ENCODE measurements at regions not wholly inside any gene's neighbourhood (a gene's known extent, or its start where the extent isn't known, plus 50 kb on each side); places are given as distances from the start of the nearest gene placed in this dataset.

- no peaks in the 10 kb centered on the region for H3K79me2 ChIP-seq (ENCODE audit: control insufficient read depth in 1 of 2, insufficient read depth in 2 of 2, low read length in 2 of 2)
- no peak overlapping the region for H2BK20ac ChIP-seq (ENCODE audit: low read length)
- no peaks in the 10 kb centered on the region for H3K36me3 ChIP-seq (ENCODE audit: control insufficient read depth in 2 of 4, insufficient read depth in 4 of 4, low read length in 3 of 4)
- no peak overlapping the region for H3K4me3 ChIP-seq (ENCODE audit: extremely low read depth in 1 of 4, insufficient read depth in 2 of 4, low read depth in 3 of 4, low read length in 4 of 4)
- H2BK15ac ChIP-seq (ENCODE audit: low read length), result no peak overlapping the region
- no peak for DNase-seq (ENCODE audit: low read depth in 1 of 2, low spot score in 2 of 2)
- no peak overlapping the region for H2BK120ac ChIP-seq (replicated peaks; ENCODE audit: low read depth, low read length)
- H3K27me3 ChIP-seq (replicated peaks in 1 of 4; ENCODE audit: control insufficient read depth in 3 of 4, extremely low read depth in 1 of 4, insufficient read depth in 3 of 4, low read length in 3 of 4), result no peaks in the 10 kb centered on the region
- peaks cover 0 to 3% (median under 1%) of the 10 kb centered on the region in 4 experiments; a peak in 3 of 7 replicates for H3K4me1 ChIP-seq (replicated peaks in 1 of 4; ENCODE audit: control insufficient read depth in 3 of 4, insufficient read depth in 4 of 4, low read length in 3 of 4)
- H4K91ac ChIP-seq (replicated peaks; ENCODE audit: insufficient read length, low read length), result no peak overlapping the region
- H3K4me2 ChIP-seq (ENCODE audit: insufficient read depth in 1 of 2, low read depth in 2 of 2, low read length in 2 of 2), result no peak overlapping the region
- POLR2A ChIA-PET (ENCODE audit: partially characterized antibody), result no interaction called here
- no peak overlapping the region for H3K27ac ChIP-seq (ENCODE audit: low read depth, low read length)
- FAIRE-seq, result no peak
- H3K23me2 ChIP-seq (ENCODE audit: low read depth, low read length), result no peaks in the 10 kb centered on the region; the same call in 1 of the 2 replicates
- H3K79me1 ChIP-seq (ENCODE audit: low read depth, low read length), result no peaks in the 10 kb centered on the region
- no peak overlapping the region for H3K18ac ChIP-seq (ENCODE audit: extremely low read depth, low read length)
- no peak overlapping the region for H2AFZ ChIP-seq (ENCODE audit: low read length)
- H3K56ac ChIP-seq (replicated peaks; ENCODE audit: insufficient read length, low read depth, low read length), result no peak overlapping the region
- H3K9me3 ChIP-seq (ENCODE audit: insufficient read depth in 2 of 2, low read depth in 1 of 2, low read length in 1 of 2), result peaks cover 6 to 8% of the 10 kb centered on the region in 2 experiments
- H4K8ac ChIP-seq (ENCODE audit: extremely low read depth, insufficient read depth, low read length), result no peak overlapping the region
- H3K9ac ChIP-seq (replicated peaks in 1 of 4; ENCODE audit: extremely low read depth in 1 of 4, low read depth in 3 of 4, low read length in 3 of 4), result no peak overlapping the region
- H3K4ac ChIP-seq (replicated peaks; ENCODE audit: insufficient read length, low read depth, low read length), result no peak overlapping the region
- no peak overlapping the region for H3K23ac ChIP-seq (ENCODE audit: insufficient read length)
- H4K5ac ChIP-seq (ENCODE audit: insufficient read length, low read depth, low read length), result no peak overlapping the region
- no peak overlapping the region for H2BK12ac ChIP-seq (ENCODE audit: low read depth, low read length)
- no peak overlapping the region for H3K14ac ChIP-seq (ENCODE audit: insufficient read length)
- H2BK5ac ChIP-seq (ENCODE audit: low read depth, low read length), result no peak overlapping the region
- 88% methylated on average over 4 of the region's 4 CpGs; no CpG with 5 or more reads in 1 of the 2 experiments for WGBS, 2 experiments (ENCODE audit: extremely low coverage in 1 of 2, insufficient coverage in 1 of 2, insufficient read length in 1 of 2, insufficient replicate concordance in 2 of 2, low coverage in 1 of 2, low lambda C conversion rate in 2 of 2, missing lambda C conversion rate in 1 of 2)
- CTCF ChIA-PET (ENCODE audit: partially characterized antibody), result interaction anchor here (1.1 kb wide), 1 partner anchor 206 kb away, joined by 8 read pairs; no protein-coding TSS in a partner anchor
- no peaks in the 10 kb centered on the region for H4K20me1 ChIP-seq (replicated peaks in 1 of 2; ENCODE audit: control insufficient read depth in 1 of 2, insufficient read depth in 2 of 2, low read length in 2 of 2)
- H2AK5ac ChIP-seq (ENCODE audit: low read depth, low read length), result no peak overlapping the region
- no peak for TF ChIP-seq SRF (IDR thresholded peaks at IDR 0.05; ENCODE audit: low read depth, low read length)
- TF ChIP-seq ASH2L (IDR thresholded peaks at IDR 0.05; ENCODE audit: low read length), result no peak
- TF ChIP-seq GABPA (IDR thresholded peaks at IDR 0.05; ENCODE audit: borderline replicate concordance, insufficient read depth, low read length), result no peak
- TF ChIP-seq SUZ12 (IDR thresholded peaks at IDR 0.05; ENCODE audit: low read length), result no peak
- no peak for TF ChIP-seq POU5F1 (IDR thresholded peaks at IDR 0.05; ENCODE audit: low read depth, low read length)
- TF ChIP-seq TBP (IDR thresholded peaks at IDR 0.05; ENCODE audit: low read depth, low read length), result no peak
- no peak for TF ChIP-seq CBX5 (IDR thresholded peaks at IDR 0.05; ENCODE audit: low read depth, low read length)
- TF ChIP-seq USF2 (IDR thresholded peaks at IDR 0.05; ENCODE audit: low read length), result no peak
- TF ChIP-seq YY1 (IDR thresholded peaks at IDR 0.05; ENCODE audit: low read depth, low read length), result no peak
Measured at GRCh38 chr12:115400011-115400410, 716.0 kb upstream of the TBX3 start.

All from H1 (cell line).